ENCODE measurements at regions not wholly inside any gene's neighbourhood (a gene's known extent, or its start where the extent isn't known, plus 50 kb on each side); places are given as distances from the start of the nearest gene placed in this dataset.
"Not testable (repeated sequence)": the region's sequence is repeated elsewhere in the genome, so short reads cannot be mapped to it uniquely, and the experiment has no call there.

GRCh38 chr9:78121488-78121887 is 89.9 kb upstream of the GNAQ start:
- DNase-seq, result peak; percentile 71

GRCh38 chr9:78118742-78119473 is 87.3 kb upstream of the GNAQ start:
- no peak for DNase-seq

GRCh38 chr9:78115073-78115472 is 83.5 kb upstream of the GNAQ start:
- no peak for DNase-seq

- no peak for DNase-seq
These were observed 83.0 kb upstream of the GNAQ start for GRCh38 chr9:78114581-78114980.

- DNase-seq, result no peak
These were observed 80.8 kb upstream of the GNAQ start for GRCh38 chr9:78112406-78112805.

GRCh38 chr9:78112004-78112403 is 80.4 kb upstream of the GNAQ start:
- no peak for DNase-seq

GRCh38 chr9:78109075-78109474 is 77.5 kb upstream of the GNAQ start:
- DNase-seq, result no peak

- DNase-seq, result peak; percentile 53
These were observed 75.0 kb upstream of the GNAQ start for GRCh38 chr9:78106586-78106985.

- peak; percentile 40 for DNase-seq
These were observed 72.4 kb upstream of the GNAQ start for GRCh38 chr9:78103971-78104433.

GRCh38 chr9:78101247-78101646 is 69.6 kb upstream of the GNAQ start:
- DNase-seq, result no peak

GRCh38 chr9:78097541-78097940 is 65.9 kb upstream of the GNAQ start:
- no peak for DNase-seq

- no peak for DNase-seq
These were observed 60.1 kb upstream of the GNAQ start for GRCh38 chr9:78091731-78092130.

GRCh38 chr9:78089111-78089510 is 57.5 kb upstream of the GNAQ start:
- no peak for DNase-seq

- not testable (repeated sequence) for DNase-seq
These were observed 56.6 kb upstream of the GNAQ start for GRCh38 chr9:78088190-78088589.
